Hepatocyte (in vitro differentiated cells): ENCODE measurements at regions not wholly inside any gene's neighbourhood (a gene's known extent, or its start where the extent isn't known, plus 50 kb on each side); places are given as distances from the start of the nearest gene placed in this dataset.
"Not testable (repeated sequence)": the region's sequence is repeated elsewhere in the genome, so short reads cannot be mapped to it uniquely, and the experiment has no call there.

Experiments
- CTCF ChIP-seq: fragments of 200-600 bp; sonication (generic); IDR thresholded peaks from 2 replicates; pipeline ENCODE4 v1.5.1; 2016; ENCODE audit warnings: antibody characterized with exemption, mild to moderate bottlenecking; ENCODE audit not compliant: poor library complexity
- EZH2 ChIP-seq: fragments of 200-600 bp; sonication (generic); IDR thresholded peaks from 2 replicates; pipeline ENCODE4 v1.6.1; 2016; ENCODE audit warnings: antibody characterized with exemption, mild to moderate bottlenecking, borderline replicate concordance
- EZH2phosphoT487 ChIP-seq: fragments of 200-600 bp; sonication (generic); IDR thresholded peaks from one replicate; pipeline ENCODE4 v1.6.1; 2018; ENCODE audit warnings: antibody characterized with exemption, mild to moderate bottlenecking, low read depth, moderate library complexity; ENCODE audit not compliant: unreplicated experiment, severe bottlenecking

DNA sequence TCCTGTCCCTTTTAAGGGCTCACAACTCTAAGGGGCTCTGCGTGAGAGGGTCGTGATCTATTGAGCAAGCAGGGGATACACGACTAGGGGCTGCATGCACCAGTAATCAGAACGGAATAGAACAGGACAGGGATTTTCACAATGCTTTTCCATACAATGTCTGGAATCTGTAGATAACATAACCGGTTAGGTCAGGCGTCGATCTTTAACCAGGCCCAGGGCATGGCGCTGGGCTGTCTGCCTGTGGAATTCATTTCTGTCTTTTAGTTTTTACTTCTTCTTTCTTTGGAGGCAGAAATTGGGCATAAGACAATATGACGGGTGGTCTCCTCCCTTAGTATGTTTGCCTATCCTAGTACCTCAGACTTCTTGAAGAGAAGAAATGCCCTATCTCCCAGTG is 666.8 kb upstream of the LCORL start:
- TF ChIP-seq CTCF, EZH2, EZH2phosphoT487: not testable (repeated sequence)
